Fibroblast of lung (primary cell): ENCODE measurements at regions not wholly inside any gene's neighbourhood (a gene's known extent, or its start where the extent isn't known, plus 50 kb on each side); places are given as distances from the start of the nearest gene placed in this dataset.

Source experiments
- CTCF ChIP-seq, 2 donors: IDR thresholded peaks in 1 of 2; conservative IDR thresholded peaks in 1 of 2; 1 replicate in 1 of 2; 2 replicates in 1 of 2; pipeline ENCODE4 v1.5.1; 2011 to 2012; ENCODE audit warnings: low read length in 2 of 2, control low read depth in 1 of 2, inconsistent platforms in 1 of 2, low read depth in 1 of 2, mild to moderate bottlenecking in 1 of 2
- EZH2 ChIP-seq: IDR thresholded peaks from 2 replicates; pipeline ENCODE4 v1.5.1; 2012; ENCODE audit warnings: low read length, control low read depth, mild to moderate bottlenecking; ENCODE audit errors: missing control alignments

- TF ChIP-seq CTCF (conservative IDR thresholded peaks at IDR 0.05 in 1 of 2, IDR thresholded peaks at IDR 0.05 in 1 of 2; ENCODE audit: low read depth in 1 of 2, low read length in 2 of 2) (no peak), EZH2 (no peak)
Measured at GRCh38 chr2:166568409-166568808, 74.4 kb upstream of the SCN7A start.
